Prostate gland (tissue), 2 donors: ENCODE measurements at regions not wholly inside any gene's neighbourhood (a gene's known extent, or its start where the extent isn't known, plus 50 kb on each side); places are given as distances from the start of the nearest gene placed in this dataset.

Source experiments
- CTCF ChIP-seq, 4 experiments: fragments of 200-600 bp in 2 of 4; fragments of 450-650 bp in 2 of 4; sonication (generic) in 2 of 4; IDR thresholded peaks; 1 replicate in 3 of 4; 2 replicates in 1 of 4; pipeline ENCODE4 v1.5.1; 2016 to 2019; ENCODE audit warnings: antibody characterized with exemption in 4 of 4, mild to moderate bottlenecking in 2 of 4, moderate library complexity in 2 of 4
- POLR2A ChIP-seq: fragments of 450-650 bp; IDR thresholded peaks from one replicate; pipeline ENCODE4 v1.6.1; 2016; ENCODE audit warnings: antibody characterized with exemption, mild to moderate bottlenecking
- POLR2AphosphoS5 ChIP-seq: sonication (generic); formaldehyde crosslinking; IDR thresholded peaks from one replicate; pipeline ENCODE4 v1.6.1; 2017; ENCODE audit warnings: antibody characterized with exemption

- no peak for TF ChIP-seq CTCF (IDR thresholded peaks at IDR 0.05)
- TF ChIP-seq POLR2AphosphoS5: no peak
- TF ChIP-seq POLR2A: no peak
Observed at GRCh38 chr7:131148258-131148657, 179.4 kb upstream of the MKLN1 start.
